Right ventricle myocardium inferior (tissue), 1 donor: ENCODE measurements at regions not wholly inside any gene's neighbourhood (a gene's known extent, or its start where the extent isn't known, plus 50 kb on each side); places are given as distances from the start of the nearest gene placed in this dataset.

ENCODE experiments used
- ATAC-seq: fragments of 200-7000 bp; cut with Tn5 transposase; one replicate; pipeline ENCODE4 v1.9.1; 2020; ENCODE audit warnings: mild to moderate bottlenecking, moderate library complexity
- DNase-seq: peaks from one replicate; pipeline ENCODE4 v3.0.0; 2021; ENCODE audit errors: missing footprints
- intact Hi-C: fragments of 100-400 bp; cut with DNase I; formaldehyde crosslinking; loops from one replicate; pipeline ENCODE4 v1.11.0; 2022
- donor health status: DM: no; HTN: yes; CAD: no; lungs with severe emphysema.

DNA sequence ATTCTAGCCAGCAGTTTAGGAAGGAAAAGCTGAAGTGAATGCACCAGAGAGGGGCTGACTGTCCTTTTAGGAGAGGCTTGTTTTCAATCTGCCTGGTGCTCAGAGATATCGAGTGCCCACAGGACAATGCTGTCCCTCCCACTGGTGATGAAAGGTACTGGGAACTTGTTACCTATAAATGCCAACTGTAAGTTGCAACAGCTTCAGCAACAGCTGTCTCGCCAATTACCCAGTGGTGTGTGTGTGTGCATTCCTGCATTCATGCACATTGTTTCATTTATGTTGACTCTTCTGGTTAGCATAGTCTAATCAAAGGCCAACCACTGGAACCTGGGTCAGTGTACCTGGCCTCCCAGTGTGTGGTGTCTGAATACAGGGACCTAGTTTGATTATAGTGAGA lies 161.1 kb downstream of the CSNK1G3 start:
- ATAC-seq = peak; percentile 91
- no peak for DNase-seq
- intact Hi-C loops = loop anchor here (2.0 kb wide), 1 partner anchor 134 kb away; no protein-coding TSS in a partner anchor

DNA sequence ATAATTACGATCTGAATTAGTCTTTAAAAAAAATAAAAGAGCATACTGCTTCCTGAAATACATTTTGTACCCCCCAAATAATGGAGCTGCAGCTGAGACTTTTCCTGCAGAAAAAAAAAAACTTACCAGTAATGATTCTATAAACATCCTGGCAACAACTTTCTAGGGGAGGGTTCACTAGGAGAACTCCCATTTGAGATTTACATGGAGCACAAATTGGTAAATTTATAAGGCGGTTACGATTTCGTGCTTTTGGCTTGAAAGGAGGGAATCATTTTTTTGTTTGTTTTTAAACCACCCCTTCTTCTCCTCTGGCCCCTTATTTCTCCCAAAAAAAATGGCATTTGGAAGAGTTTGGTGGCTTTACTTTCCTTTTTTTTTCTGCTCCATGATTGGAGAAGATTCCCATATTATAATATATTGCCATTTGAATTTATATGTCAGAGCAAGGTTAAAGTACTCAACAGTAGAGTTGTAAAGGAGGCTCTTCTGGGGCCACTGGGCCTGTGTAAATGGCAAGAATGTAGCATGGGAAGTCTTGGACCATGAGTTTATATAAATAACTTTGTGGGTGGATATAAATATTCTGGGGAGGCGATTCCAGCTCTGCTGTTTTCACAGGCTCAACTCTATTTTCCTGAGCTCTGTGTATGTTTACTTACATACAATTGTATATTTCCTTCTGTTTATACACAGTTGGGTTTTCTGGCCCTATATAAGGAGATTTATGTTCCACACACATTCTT lies 159.9 kb downstream of the CSNK1G3 start:
- ATAC-seq (no peak), DNase-seq (no peak)
- intact Hi-C loops = loop anchor here (2.0 kb wide), 1 partner anchor 135 kb away; no protein-coding TSS in a partner anchor

DNA sequence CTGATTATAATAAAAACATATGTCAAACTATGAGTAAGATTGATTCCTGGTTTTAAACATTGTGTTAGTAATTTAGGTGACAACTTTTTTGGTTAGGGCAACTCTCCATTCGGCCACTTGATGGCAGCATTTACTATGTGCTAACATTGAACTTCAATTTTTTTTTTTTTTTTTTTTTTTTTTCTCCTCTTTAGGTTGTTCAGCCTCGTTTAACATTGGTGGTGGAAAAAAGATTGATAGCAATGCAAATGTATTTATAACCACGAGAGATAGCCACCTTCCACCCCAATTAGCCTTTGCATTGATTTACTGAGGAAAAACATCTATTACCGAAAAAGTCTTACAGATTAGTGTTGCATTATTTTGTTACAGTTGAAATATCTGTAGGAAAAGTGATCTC lies 159.1 kb downstream of the CSNK1G3 start:
- ATAC-seq = no peak
- DNase-seq = no peak
- intact Hi-C loops = no loop called here
